Stimulated activated CD8-positive, alpha-beta memory T cell treated with anti-CD3 and anti-CD28 coated beads, Interleukin-7, amount 100 ng/mL, for 24 hours (primary cell): ENCODE measurements at regions not wholly inside any gene's neighbourhood (a gene's known extent, or its start where the extent isn't known, plus 50 kb on each side); places are given as distances from the start of the nearest gene placed in this dataset.

Experiments
- DNase-seq: peaks from one replicate; pipeline ENCODE4 v3.0.0-alpha.2; 2020; ENCODE audit warnings: low read depth

- DNase-seq = no peak
Measured at GRCh38 chr22:48746789-48747425, 1080.8 kb downstream of the BRD1 start.

DNA sequence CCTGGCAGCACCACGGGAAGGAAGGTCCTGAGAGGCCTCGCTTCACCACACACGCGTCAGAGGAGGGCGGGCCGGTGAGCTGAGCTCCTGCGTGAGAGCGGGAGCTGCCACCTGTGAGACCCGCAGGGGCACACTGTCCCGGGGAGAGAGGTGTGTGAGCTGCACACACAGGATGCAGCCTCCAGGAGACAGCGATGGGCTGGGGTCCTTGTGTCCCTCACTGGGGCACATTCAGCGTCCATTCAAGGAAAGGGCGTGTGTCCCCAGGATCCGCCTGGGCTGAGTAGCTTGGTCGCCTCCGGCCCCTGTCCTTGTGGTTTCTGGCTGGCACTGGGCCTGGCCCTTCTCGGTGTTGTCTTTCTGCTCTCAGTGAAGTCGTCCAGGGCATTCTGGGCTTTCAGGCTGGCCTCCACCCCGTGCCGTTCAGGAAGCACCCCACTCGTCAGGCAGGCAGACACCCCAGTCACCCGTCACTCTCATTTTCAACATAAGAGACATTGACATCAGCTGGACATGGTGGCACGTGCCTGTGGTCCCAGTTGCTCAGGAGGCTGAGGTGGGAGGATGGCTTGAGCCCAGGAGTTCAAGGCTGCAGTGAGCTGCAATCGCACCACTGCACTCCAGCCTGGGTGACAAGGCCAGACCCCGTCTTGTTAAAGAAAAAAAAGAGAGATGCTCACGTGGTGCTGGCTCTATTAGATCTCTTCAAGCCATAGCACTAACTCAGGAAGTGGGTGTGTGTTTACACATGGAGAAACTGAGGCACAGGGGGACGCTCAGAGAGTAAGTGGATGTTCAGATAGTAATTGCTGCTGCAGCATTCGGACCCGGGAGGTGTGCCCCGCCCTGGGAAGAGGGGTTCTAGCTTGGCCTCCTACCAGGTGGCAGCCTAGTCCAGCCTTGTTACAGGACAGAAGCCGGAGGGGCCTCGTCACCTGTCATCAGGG, 1081.6 kb downstream of the BRD1 start:
- DNase-seq = no peak

DNA sequence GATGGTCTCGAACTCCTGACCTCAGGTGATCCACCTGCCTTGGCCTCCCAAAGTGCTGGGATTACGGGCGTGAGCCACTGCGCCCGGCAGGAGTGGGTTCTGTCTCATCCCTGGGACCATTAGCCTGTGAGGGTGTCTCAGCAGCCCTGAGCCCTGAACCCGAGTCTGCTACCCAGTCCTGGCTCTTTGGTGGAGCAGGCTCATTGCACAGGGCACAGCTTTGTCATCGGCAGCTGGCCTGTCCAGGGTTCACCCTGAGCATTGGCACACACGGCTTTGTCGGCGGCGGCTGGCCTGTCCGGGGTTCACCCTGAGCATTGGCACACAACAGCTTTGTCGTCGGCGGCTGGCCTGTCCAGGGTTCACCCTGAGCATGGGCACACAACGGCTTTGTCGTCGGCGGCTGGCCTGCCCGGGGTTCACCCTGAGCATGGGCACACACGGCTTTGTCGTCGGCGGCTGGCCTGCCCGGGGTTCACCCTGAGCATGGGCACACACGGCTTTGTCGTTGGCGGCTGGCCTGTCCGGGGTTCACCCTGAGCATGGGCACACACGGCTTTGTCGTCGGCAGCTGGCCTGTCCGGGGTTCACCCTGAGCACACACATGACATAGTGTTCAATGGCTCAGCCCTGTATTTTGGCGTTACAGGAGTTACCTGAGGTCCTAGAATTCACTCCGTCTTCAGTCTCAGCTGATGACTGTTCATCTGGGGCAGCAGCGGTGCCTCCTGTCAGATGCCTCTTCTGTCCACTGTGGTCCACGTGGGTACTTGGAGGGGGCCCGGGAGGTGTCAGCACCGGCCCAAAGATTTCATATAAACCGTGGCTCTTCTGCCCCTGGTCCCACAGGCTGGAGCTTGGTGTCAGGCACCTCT, 1082.5 kb downstream of the BRD1 start:
- no peak for DNase-seq

DNA sequence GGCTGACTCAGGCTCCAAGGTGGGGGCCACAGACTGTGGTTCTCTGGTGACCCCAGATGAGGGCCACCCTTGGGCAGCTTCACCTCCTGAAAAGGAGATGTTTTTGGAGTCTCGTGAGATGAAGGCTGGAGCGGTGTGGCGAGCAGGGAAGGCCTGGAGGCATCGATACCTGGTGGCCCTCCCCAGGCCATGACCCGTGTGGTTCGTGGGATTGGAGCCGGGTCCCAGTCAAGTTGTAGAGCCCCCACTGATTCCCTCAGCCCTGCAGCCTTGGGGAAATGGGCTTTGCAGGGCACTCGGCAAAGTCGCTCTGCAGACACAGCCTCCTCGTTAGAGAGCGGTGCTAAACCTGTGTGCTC, 1083.4 kb downstream of the BRD1 start:
- no peak for DNase-seq

- DNase-seq = no peak
Measured at GRCh38 chr22:48743601-48744282, 1083.9 kb downstream of the BRD1 start.

DNA sequence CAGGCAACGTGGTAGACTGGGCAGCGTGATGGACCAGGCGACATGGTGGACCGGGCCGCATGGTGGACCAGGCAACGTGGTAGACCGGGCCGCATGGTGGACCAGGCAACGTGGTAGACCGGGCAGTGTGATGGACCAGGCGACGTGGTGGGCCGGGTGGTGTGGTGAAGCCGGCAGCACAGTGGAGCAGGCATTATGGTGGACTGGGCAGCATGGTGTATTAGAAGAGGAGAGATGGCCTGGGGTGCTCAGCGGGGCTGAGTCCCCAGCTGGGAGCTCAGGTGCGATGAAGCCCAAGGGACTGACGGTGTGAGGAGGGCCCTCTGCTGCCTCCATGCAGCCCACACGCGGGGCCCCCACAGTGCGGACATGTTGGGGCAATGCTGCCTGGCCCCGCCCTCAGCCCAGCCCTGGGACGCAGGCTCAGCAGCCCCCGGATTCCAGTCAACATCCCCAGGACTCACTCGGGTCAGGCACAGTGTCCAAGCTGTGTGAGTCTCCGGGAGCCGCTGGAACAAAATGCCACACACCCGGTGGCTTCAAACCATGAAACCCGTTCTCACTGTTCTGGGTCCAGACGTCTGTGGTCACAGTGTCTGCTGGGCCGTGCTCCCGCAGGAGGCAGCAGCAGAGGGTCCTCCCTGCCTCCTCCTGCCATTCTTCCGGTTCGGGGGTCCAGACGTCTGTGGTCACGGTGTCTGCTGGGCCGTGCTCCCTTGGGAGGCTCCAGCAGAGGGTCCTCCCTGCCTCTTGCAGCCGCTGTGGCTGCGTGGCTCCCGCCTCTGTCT, 1084.9 kb downstream of the BRD1 start:
- DNase-seq = no peak

GRCh38 chr22:48742191-48742555, 1085.5 kb downstream of the BRD1 start:
- DNase-seq = no peak

- DNase-seq = no peak
Measured at GRCh38 chr22:48741540-48741939, 1086.1 kb downstream of the BRD1 start.

DNA sequence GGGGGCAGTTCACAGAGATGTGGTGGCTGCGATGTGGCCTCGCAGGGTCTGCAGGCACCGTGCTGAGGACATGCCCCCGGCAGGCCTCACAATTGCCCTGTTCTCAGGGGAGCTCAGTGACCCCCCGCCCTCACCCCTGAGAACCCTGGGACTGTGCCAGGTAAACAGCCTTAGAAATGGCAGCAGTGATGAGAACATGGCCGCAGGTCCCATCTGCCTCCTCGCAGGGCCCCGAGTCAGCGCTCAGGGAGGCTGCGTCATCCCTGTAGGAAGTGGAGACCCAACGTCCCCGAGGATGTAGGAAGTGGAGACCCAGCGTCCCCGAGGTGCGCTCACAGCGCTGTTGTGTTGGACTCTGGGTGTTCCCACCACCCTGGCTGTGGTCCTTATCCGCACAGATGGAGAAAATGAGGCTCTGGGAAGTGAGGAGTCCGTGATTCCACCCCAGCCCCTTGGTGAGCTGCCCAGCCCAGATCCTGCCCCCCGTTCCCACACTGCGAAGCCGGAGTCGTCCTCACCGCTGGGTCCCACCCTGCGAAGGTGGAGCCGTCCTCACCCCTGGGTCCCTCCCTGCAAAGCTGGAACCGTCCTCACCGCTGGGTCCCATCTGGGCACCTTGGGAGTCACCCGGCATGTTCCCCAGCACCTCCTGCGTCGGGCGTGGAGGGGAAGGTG, 1086.8 kb downstream of the BRD1 start:
- DNase-seq = no peak

- no peak for DNase-seq
Measured at GRCh38 chr22:48740086-48740730, 1087.5 kb downstream of the BRD1 start.

DNA sequence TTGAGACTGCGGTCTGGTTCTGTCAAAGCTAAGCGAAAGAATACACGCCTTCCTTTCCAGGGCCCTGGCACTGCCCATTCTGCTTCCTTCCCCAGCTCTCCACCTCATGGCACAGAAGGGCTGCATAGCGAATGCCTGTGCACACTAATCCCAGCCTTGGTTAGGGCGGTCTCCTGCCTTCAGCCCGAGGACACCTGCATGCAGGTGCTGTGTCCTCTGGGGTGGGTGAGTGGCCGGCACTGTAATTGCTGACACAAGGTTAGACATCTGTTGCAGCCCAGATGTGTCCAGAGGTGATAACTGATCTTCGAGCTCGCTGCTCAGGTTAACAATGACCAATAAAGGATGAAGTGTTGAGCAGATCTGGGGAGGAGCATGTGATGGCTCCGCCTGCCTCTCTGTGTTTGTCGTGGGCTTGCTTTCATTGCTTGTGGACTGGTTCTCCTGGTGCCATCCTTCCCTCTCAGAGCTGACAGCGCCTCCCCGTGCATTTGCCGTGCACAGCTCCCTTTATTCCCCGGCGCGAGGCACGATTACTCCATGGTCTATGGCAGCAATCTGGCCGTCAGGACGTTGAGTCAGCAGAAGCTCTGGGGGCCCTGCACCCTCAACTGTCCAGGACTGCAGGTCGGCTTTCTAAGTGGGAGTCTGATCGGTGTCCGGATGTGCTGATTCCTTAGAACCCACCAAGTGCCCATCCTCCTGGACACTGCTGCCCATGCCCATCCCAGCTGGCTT, 1088.2 kb downstream of the BRD1 start:
- DNase-seq = no peak

DNA sequence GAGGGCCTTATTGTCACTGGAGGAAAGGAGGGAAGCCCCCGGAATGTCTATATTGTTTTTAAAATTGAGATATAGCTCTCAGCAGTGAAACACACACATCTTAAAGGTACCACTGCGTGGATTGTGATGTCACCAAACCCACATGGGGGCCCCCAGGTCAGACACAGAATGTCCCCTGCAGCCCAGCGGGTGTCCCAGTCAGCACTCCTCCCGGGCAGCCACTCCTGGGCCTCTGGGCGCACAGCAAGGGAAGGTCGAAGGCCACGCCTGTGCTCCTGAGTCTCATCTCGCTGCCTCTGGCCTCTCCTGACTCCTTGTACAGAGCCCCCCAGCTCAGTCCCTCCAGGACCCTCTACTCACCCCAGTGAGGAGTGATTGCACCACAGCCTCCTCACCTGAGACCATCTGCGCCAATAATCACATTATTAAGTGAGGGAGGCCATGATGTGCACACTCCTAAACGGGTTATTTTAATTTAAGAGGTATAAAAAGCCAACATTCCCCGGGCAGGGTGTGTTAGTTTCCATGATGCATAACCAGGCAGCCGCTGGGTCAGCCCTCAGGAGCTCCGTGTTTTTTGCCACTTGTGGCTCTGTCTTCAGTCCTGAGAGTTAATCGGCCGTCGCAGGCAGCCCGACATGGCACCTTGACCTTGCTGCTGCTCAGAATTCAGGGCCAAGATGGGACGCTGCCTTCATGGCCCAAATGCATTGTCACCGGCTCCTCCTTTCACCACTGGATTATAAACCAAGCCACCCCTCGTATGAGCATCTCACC, 1089.3 kb downstream of the BRD1 start:
- DNase-seq = no peak

DNA sequence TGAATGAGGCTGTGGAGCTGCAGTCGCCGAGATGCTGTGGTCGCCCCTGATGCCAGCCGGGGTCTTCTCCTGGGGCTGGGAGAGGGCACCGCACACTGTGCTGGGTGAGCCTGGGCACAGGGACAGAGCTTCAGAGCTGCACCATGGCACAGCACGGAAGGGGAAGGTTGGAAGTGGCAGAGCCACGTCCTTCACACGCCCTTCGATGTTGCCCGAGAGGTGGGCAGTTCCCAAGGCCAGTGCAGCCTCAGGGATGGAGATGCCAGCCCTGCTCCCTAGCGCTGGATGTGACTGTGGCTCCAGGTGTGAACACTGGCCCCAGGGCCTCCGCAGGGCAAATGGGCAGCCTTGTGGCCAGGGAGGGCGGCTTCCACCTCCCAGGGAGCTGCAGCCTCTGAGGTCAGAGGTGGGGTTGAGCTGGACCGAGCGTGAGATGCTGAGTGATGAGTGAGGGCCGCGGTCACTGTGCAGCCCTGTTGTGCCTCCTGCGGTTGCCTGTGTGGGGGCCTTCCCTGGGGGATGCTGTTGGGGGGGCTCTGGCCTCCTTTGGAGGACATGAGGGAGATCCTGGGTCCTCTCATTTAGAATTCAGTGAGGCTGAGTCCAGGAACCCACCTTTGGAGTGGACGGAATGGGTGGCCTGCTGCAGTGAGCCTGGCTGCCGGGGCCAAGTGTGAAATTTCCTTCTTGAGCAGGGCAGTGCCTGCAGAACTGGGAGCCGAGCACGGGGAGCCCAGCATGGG, 1090.0 kb downstream of the BRD1 start:
- no peak for DNase-seq

GRCh38 chr22:48736593-48737460, 1090.8 kb downstream of the BRD1 start:
- no peak for DNase-seq

- no peak for DNase-seq
Measured at GRCh38 chr22:48734961-48735360, 1092.7 kb downstream of the BRD1 start.

DNA sequence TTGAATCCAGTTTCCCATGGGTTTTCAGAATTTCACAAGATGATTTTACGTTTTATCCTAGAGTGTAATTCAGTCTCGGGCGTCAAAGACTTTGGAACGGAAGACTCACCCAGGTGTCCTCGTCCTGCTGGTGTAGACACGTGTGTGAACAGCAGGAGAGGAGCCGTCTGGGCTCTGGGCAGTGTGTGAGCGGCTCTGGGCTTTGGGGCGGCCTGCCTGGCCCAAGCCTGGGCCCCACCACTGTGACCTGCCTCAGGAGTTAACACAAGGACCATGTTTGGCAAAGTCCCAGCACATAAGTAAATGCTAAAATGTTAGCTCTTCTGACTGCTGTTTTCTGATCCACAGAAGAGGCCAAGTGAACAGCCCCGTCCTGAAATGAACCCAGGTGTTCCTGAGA, 1093.3 kb downstream of the BRD1 start:
- DNase-seq = no peak
